OCI-LY1 (cell line): ENCODE measurements at regions not wholly inside any gene's neighbourhood (a gene's known extent, or its start where the extent isn't known, plus 50 kb on each side); places are given as distances from the start of the nearest gene placed in this dataset.
"Not testable (repeated sequence)": the region's sequence is repeated elsewhere in the genome, so short reads cannot be mapped to it uniquely, and the experiment has no call there.

ENCODE experiments used
- H2AFZ ChIP-seq: fragments of 200-600 bp; sonication (generic), shearing (Covaris generic); 2 replicates; pipeline ENCODE4 v1.6.0; 2014; ENCODE audit warnings: antibody characterized with exemption, mild to moderate bottlenecking, low read length
- H3F3A ChIP-seq: fragments of 200-600 bp; sonication (generic), shearing (Covaris generic); 2 replicates; pipeline ENCODE4 v1.6.0; 2014; ENCODE audit warnings: mild to moderate bottlenecking, antibody characterized with exemption, low read length, moderate library complexity; ENCODE audit not compliant: insufficient read depth
- H3K27ac ChIP-seq: fragments of 200-600 bp; sonication (generic); 2 replicates; pipeline ENCODE4 v1.5.1; 2014; ENCODE audit warnings: low read length, mixed run types, mild to moderate bottlenecking, low read depth; ENCODE audit not compliant: poor library complexity, severe bottlenecking
- H3K27me3 ChIP-seq: fragments of 200-600 bp; sonication (generic); 2 replicates; pipeline ENCODE4 v1.6.0; 2014; ENCODE audit warnings: antibody characterized with exemption, mild to moderate bottlenecking, low read length, moderate library complexity; ENCODE audit not compliant: insufficient read depth
- H3K36me3 ChIP-seq: fragments of 200-600 bp; sonication (generic); 2 replicates; pipeline ENCODE4 v1.6.1; 2014; ENCODE audit warnings: mild to moderate bottlenecking, antibody characterized with exemption, low read length, moderate library complexity, mixed read lengths; ENCODE audit not compliant: insufficient read depth
- H3K4me1 ChIP-seq: fragments of 200-600 bp; sonication (generic); 2 replicates; pipeline ENCODE4 v1.5.1; 2014; ENCODE audit warnings: mild to moderate bottlenecking, low read length, moderate library complexity; ENCODE audit not compliant: insufficient read depth, severe bottlenecking
- H3K4me2 ChIP-seq: fragments of 200-600 bp; sonication (generic), shearing (Covaris generic); 2 replicates; pipeline ENCODE4 v1.6.1; 2014; ENCODE audit warnings: low read length
- H3K4me3 ChIP-seq: fragments of 200-600 bp; sonication (generic); 2 replicates; pipeline ENCODE4 v1.5.1; 2014; ENCODE audit warnings: low read length, low read depth, mild to moderate bottlenecking, mixed read lengths; ENCODE audit not compliant: poor library complexity, severe bottlenecking
- H3K79me2 ChIP-seq: fragments of 200-600 bp; shearing (Covaris generic); 2 replicates; pipeline ENCODE4 v1.6.1; 2016; ENCODE audit warnings: mixed run types, low read length, mixed read lengths; ENCODE audit not compliant: insufficient read depth
- H3K9ac ChIP-seq: fragments of 200-600 bp; sonication (generic), shearing (Covaris generic); 2 replicates; pipeline ENCODE4 v1.6.1; 2014; ENCODE audit warnings: mild to moderate bottlenecking, low read length, mixed read lengths
- H3K9me2 ChIP-seq: fragments of 200-600 bp; sonication (generic), shearing (Covaris generic); 2 replicates; pipeline ENCODE4 v1.6.1; 2014; ENCODE audit warnings: low read depth, mild to moderate bottlenecking, low read length, mixed read lengths
- H3K9me3 ChIP-seq: fragments of 200-600 bp; shearing (Covaris generic); 2 replicates; pipeline ENCODE4 v1.6.1; 2014; ENCODE audit warnings: low read length, mixed read lengths
- H4K20me1 ChIP-seq: fragments of 200-600 bp; sonication (generic), shearing (Covaris generic); 2 replicates; pipeline ENCODE4 v1.6.0; 2016; ENCODE audit warnings: mild to moderate bottlenecking, low read length; ENCODE audit not compliant: insufficient read depth
- CTCF ChIP-seq: fragments of 200-600 bp; sonication (generic), shearing (Covaris generic); IDR thresholded peaks from 2 replicates; pipeline ENCODE4 v1.5.1; 2017; ENCODE audit warnings: mild to moderate bottlenecking, antibody characterized with exemption, low read length, moderate library complexity, mixed read lengths
- EZH2 ChIP-seq: fragments of 200-600 bp; sonication (generic), shearing (Covaris generic); IDR thresholded peaks from 2 replicates; pipeline ENCODE4 v1.8.0; 2017; ENCODE audit warnings: borderline replicate concordance, mixed run types, mild to moderate bottlenecking, antibody characterized with exemption, low read length, moderate library complexity, mixed read lengths

- not testable (repeated sequence) for H3K9me3 ChIP-seq, H3K27ac ChIP-seq, H3K36me3 ChIP-seq, H3K9me2 ChIP-seq, H3K4me1 ChIP-seq, H3K4me2 ChIP-seq, H3F3A ChIP-seq, H2AFZ ChIP-seq, H3K4me3 ChIP-seq, H3K79me2 ChIP-seq, H3K27me3 ChIP-seq, H4K20me1 ChIP-seq, H3K9ac ChIP-seq
Measured at GRCh38 chr12:116327992-116328391, 50.5 kb upstream of the MED13L start.

GRCh38 chr12:116331876-116332275, 54.4 kb upstream of the MED13L start:
- no peak overlapping the region for H2AFZ ChIP-seq
- no peaks in the 10 kb centered on the region for H3F3A ChIP-seq
- H3K9ac ChIP-seq: no peak overlapping the region
- no peak overlapping the region for H3K4me2 ChIP-seq
- H3K36me3 ChIP-seq: no peaks in the 10 kb centered on the region
- no peaks in the 10 kb centered on the region for H3K9me2 ChIP-seq
- H3K27ac ChIP-seq: no peak overlapping the region
- no peaks in the 10 kb centered on the region for H3K79me2 ChIP-seq
- TF ChIP-seq EZH2 (no peak), CTCF (no peak)
- H3K4me3 ChIP-seq: no peak overlapping the region
- peaks cover 5% of the 10 kb centered on the region for H3K4me1 ChIP-seq
- H4K20me1 ChIP-seq: no peaks in the 10 kb centered on the region
- no peaks in the 10 kb centered on the region for H3K9me3 ChIP-seq
- H3K27me3 ChIP-seq: no peaks in the 10 kb centered on the region; the same call in 1 of the 2 replicates

GRCh38 chr12:116332705-116333380, 55.4 kb upstream of the MED13L start:
- Histone ChIP-seq H3K4me3 (no peak overlapping the region), H4K20me1 (no peaks in the 10 kb centered on the region), H3K4me1 (peaks cover 5% of the 10 kb centered on the region), H3K9ac (no peak overlapping the region), H3K9me3 (no peaks in the 10 kb centered on the region), H3K27me3 (no peaks in the 10 kb centered on the region; the same call in 1 of the 2 replicates), H3K4me2 (no peak overlapping the region), H3K79me2 (no peaks in the 10 kb centered on the region), H3F3A (no peaks in the 10 kb centered on the region), H3K27ac (no peak overlapping the region), H3K9me2 (no peaks in the 10 kb centered on the region), H3K36me3 (no peaks in the 10 kb centered on the region), H2AFZ (no peak overlapping the region)
- TF ChIP-seq EZH2 (no peak), CTCF (no peak)

GRCh38 chr12:116333402-116333801, 55.9 kb upstream of the MED13L start:
- H3K27ac ChIP-seq: no peak overlapping the region
- peaks cover 5% of the 10 kb centered on the region for H3K4me1 ChIP-seq
- H3K9ac ChIP-seq: no peak overlapping the region
- TF ChIP-seq EZH2 (no peak), CTCF (no peak)
- no peaks in the 10 kb centered on the region for H4K20me1 ChIP-seq
- H3K79me2 ChIP-seq: no peaks in the 10 kb centered on the region
- H3K4me2 ChIP-seq: no peak overlapping the region
- no peaks in the 10 kb centered on the region for H3K9me2 ChIP-seq
- no peaks in the 10 kb centered on the region for H3K9me3 ChIP-seq
- no peaks in the 10 kb centered on the region for H3K36me3 ChIP-seq
- no peaks in the 10 kb centered on the region; the same call in 1 of the 2 replicates for H3K27me3 ChIP-seq
- no peak overlapping the region for H3K4me3 ChIP-seq
- H3F3A ChIP-seq: no peaks in the 10 kb centered on the region
- H2AFZ ChIP-seq: no peak overlapping the region
